ENCODE measurements at regions not wholly inside any gene's neighbourhood (a gene's known extent, or its start where the extent isn't known, plus 50 kb on each side); places are given as distances from the start of the nearest gene placed in this dataset.
"Not testable (repeated sequence)": the region's sequence is repeated elsewhere in the genome, so short reads cannot be mapped to it uniquely, and the experiment has no call there.

- no peak for ATAC-seq
- H3K79me2 ChIP-seq (ENCODE audit: low read length) = no peaks in the 10 kb centered on the region
- intact Hi-C loops (cut with micrococcal nuclease) = no loop called here
- DNase-seq = no peak
- H3K4me1 ChIP-seq (ENCODE audit: insufficient read depth, low read length) = no peaks in the 10 kb centered on the region
- H4K20me1 ChIP-seq (ENCODE audit: low read length) = no peaks in the 10 kb centered on the region
- no peak overlapping the region for H3K4me2 ChIP-seq (ENCODE audit: low read length)
- H3K9ac ChIP-seq (ENCODE audit: low read length) = no peak overlapping the region
- no peak for TF ChIP-seq CTCF (conservative IDR thresholded peaks at IDR 0.05; ENCODE audit: low read depth, low read length)
- TF ChIP-seq EZH2phosphoT487 (IDR thresholded peaks at IDR 0.05; ENCODE audit: borderline replicate concordance, low read length) = no peak
- no peak for TF ChIP-seq EZH2 (IDR thresholded peaks at IDR 0.05; ENCODE audit: low read length, unreplicated experiment)
- no peaks in the 10 kb centered on the region for H3F3A ChIP-seq (ENCODE audit: low read length, unreplicated experiment)
- ChIA-PET CTCF (no interaction called here), POLR2A (ENCODE audit: unreplicated experiment) (no interaction called here)
- no peaks in the 10 kb centered on the region for H3K9me3 ChIP-seq (ENCODE audit: low read length)
- no peaks in the 10 kb centered on the region for H3K9me2 ChIP-seq (replicated peaks; ENCODE audit: low read length)
- no peak overlapping the region for H3K27ac ChIP-seq (ENCODE audit: low read length)
- H3K27me3 ChIP-seq (ENCODE audit: low read length) = no peaks in the 10 kb centered on the region
- H2AFZ ChIP-seq (ENCODE audit: low read length) = no peak overlapping the region
- H3K36me3 ChIP-seq (ENCODE audit: low read depth, low read length) = no peaks in the 10 kb centered on the region
- H3K4me3 ChIP-seq (ENCODE audit: low read length) = no peak overlapping the region
- no TSS peak for BruUV-seq (replicated peaks)
Measured at GRCh38 chrY:12431546-12431945, 269.5 kb upstream of the USP9Y start.

- H3K4me3 ChIP-seq (ENCODE audit: low read length); DNase-seq; BruUV-seq (replicated peaks); H3K36me3 ChIP-seq (ENCODE audit: low read depth, low read length); H2AFZ ChIP-seq (ENCODE audit: low read length); intact Hi-C loops (cut with micrococcal nuclease); H3F3A ChIP-seq (ENCODE audit: low read length, unreplicated experiment); H3K9me2 ChIP-seq (replicated peaks; ENCODE audit: low read length); H3K4me2 ChIP-seq (ENCODE audit: low read length); POLR2A ChIA-PET (ENCODE audit: unreplicated experiment); H3K27ac ChIP-seq (ENCODE audit: low read length); H3K9ac ChIP-seq (ENCODE audit: low read length); H3K27me3 ChIP-seq (ENCODE audit: low read length); H3K79me2 ChIP-seq (ENCODE audit: low read length); CTCF ChIA-PET; H3K9me3 ChIP-seq (ENCODE audit: low read length); H4K20me1 ChIP-seq (ENCODE audit: low read length); H3K4me1 ChIP-seq (ENCODE audit: insufficient read depth, low read length): not testable (repeated sequence)
- ATAC-seq = peak; percentile 59
Measured at GRCh38 chrY:12438823-12439222, 262.2 kb upstream of the USP9Y start.

GRCh38 chrY:12444200-12444599 lies 256.8 kb upstream of the USP9Y start:
- ATAC-seq (no peak), DNase-seq (no peak)
- H4K20me1 ChIP-seq (ENCODE audit: low read length) = no peaks in the 10 kb centered on the region
- POLR2A ChIA-PET (ENCODE audit: unreplicated experiment) = no interaction called here
- intact Hi-C loops (cut with micrococcal nuclease) = no loop called here
- H3K4me1 ChIP-seq (ENCODE audit: insufficient read depth, low read length) = no peaks in the 10 kb centered on the region
- H3K27ac ChIP-seq (ENCODE audit: low read length) = no peak overlapping the region
- H3K27me3 ChIP-seq (ENCODE audit: low read length) = no peaks in the 10 kb centered on the region
- no peak overlapping the region for H3K4me3 ChIP-seq (ENCODE audit: low read length)
- no peak overlapping the region for H3K9ac ChIP-seq (ENCODE audit: low read length)
- H3F3A ChIP-seq (ENCODE audit: low read length, unreplicated experiment) = no peaks in the 10 kb centered on the region
- H3K4me2 ChIP-seq (ENCODE audit: low read length) = no peak overlapping the region
- no peaks in the 10 kb centered on the region for H3K36me3 ChIP-seq (ENCODE audit: low read depth, low read length)
- no peak overlapping the region for H2AFZ ChIP-seq (ENCODE audit: low read length)
- CTCF ChIA-PET = no interaction called here
- no peaks in the 10 kb centered on the region for H3K9me3 ChIP-seq (ENCODE audit: low read length)
- TF ChIP-seq CTCF (conservative IDR thresholded peaks at IDR 0.05; ENCODE audit: low read depth, low read length) (no peak), EZH2phosphoT487 (IDR thresholded peaks at IDR 0.05; ENCODE audit: borderline replicate concordance, low read length) (no peak), EZH2 (IDR thresholded peaks at IDR 0.05; ENCODE audit: low read length, unreplicated experiment) (no peak)
- H3K79me2 ChIP-seq (ENCODE audit: low read length) = no peaks in the 10 kb centered on the region
- no peaks in the 10 kb centered on the region for H3K9me2 ChIP-seq (replicated peaks; ENCODE audit: low read length)
- BruUV-seq (replicated peaks) = no TSS peak

- H3K79me2 ChIP-seq (ENCODE audit: low read length); H3K36me3 ChIP-seq (ENCODE audit: low read depth, low read length); H3K9ac ChIP-seq (ENCODE audit: low read length); ATAC-seq; H3K4me2 ChIP-seq (ENCODE audit: low read length); CTCF ChIA-PET; H3K4me1 ChIP-seq (ENCODE audit: insufficient read depth, low read length); H3K4me3 ChIP-seq (ENCODE audit: low read length); H4K20me1 ChIP-seq (ENCODE audit: low read length); H3K9me3 ChIP-seq (ENCODE audit: low read length); intact Hi-C loops (cut with micrococcal nuclease); H2AFZ ChIP-seq (ENCODE audit: low read length); H3K9me2 ChIP-seq (replicated peaks; ENCODE audit: low read length); BruUV-seq (replicated peaks); H3K27ac ChIP-seq (ENCODE audit: low read length); POLR2A ChIA-PET (ENCODE audit: unreplicated experiment); H3F3A ChIP-seq (ENCODE audit: low read length, unreplicated experiment); DNase-seq; H3K27me3 ChIP-seq (ENCODE audit: low read length): not testable (repeated sequence)
Measured at GRCh38 chrY:12446486-12447265, 254.4 kb upstream of the USP9Y start.

- H3K9ac ChIP-seq (ENCODE audit: low read length); H3K27me3 ChIP-seq (ENCODE audit: low read length); ATAC-seq; H3K4me1 ChIP-seq (ENCODE audit: insufficient read depth, low read length); H3K79me2 ChIP-seq (ENCODE audit: low read length); intact Hi-C loops (cut with micrococcal nuclease); H3K4me3 ChIP-seq (ENCODE audit: low read length); DNase-seq; H4K20me1 ChIP-seq (ENCODE audit: low read length); H3K4me2 ChIP-seq (ENCODE audit: low read length); H3K9me3 ChIP-seq (ENCODE audit: low read length); H3K27ac ChIP-seq (ENCODE audit: low read length); H3K9me2 ChIP-seq (replicated peaks; ENCODE audit: low read length); H2AFZ ChIP-seq (ENCODE audit: low read length); POLR2A ChIA-PET (ENCODE audit: unreplicated experiment); H3K36me3 ChIP-seq (ENCODE audit: low read depth, low read length); H3F3A ChIP-seq (ENCODE audit: low read length, unreplicated experiment); CTCF ChIA-PET; BruUV-seq (replicated peaks): not testable (repeated sequence)
Measured at GRCh38 chrY:12448561-12448960, 252.5 kb upstream of the USP9Y start.

All from PC-3 (cell line).